NAMALWA (cell line): ENCODE measurements at regions not wholly inside any gene's neighbourhood (a gene's known extent, or its start where the extent isn't known, plus 50 kb on each side); places are given as distances from the start of the nearest gene placed in this dataset.
"Not testable (repeated sequence)": the region's sequence is repeated elsewhere in the genome, so short reads cannot be mapped to it uniquely, and the experiment has no call there.

Experiments
- DNase-seq: peaks from one replicate; pipeline ENCODE4 v3.0.0-alpha.2; 2015; ENCODE audit warnings: low spot score

DNA sequence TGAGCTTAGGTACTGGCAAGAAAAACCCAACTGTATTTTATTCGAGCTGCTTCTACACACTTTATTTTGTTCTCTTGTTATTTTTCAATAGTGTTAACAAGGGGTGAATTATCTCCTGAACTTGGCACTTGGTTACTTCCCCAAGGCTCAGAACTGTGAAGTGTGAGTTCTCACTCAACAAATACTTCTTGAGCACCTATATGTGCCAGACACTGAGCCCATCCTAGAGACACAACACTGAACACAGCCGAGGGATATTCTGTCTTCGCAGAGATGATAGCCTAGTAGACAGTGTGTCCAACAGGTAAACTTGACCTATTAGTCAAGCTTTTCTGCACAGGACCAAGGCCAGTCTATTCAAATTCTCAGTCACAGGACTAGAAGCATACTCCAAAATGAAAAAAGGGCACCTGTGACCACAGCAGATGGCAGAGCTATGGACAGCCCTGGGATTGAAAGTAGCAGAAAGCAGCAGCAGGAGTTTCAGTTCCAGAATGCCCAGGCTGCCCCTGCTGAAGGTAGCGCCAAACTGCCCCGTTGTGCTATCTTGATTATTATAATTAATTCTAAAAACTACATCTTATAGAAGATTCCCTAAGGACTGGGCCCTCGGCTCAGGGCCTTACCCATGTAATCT, 77.8 kb upstream of the TAB2 start:
- no peak for DNase-seq

DNA sequence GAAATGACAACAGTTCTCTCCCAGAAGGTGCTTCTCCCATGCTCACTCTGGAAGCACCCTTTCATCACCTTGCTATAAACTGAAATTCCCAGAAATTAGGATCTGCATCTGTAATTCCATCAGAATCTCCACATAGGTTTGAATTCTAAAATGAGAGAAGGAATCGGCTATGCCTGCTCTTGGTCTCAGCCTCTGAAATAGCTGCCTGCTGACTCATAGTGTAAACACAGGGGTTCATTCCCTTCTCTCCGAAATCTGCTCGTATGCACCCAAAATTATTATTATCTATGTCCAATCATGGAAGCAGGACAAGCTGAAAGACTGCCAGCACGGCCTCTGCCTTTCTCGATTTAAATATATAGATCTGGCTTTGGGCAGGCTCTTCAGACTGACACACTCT, 74.6 kb upstream of the TAB2 start:
- DNase-seq: no peak

DNA sequence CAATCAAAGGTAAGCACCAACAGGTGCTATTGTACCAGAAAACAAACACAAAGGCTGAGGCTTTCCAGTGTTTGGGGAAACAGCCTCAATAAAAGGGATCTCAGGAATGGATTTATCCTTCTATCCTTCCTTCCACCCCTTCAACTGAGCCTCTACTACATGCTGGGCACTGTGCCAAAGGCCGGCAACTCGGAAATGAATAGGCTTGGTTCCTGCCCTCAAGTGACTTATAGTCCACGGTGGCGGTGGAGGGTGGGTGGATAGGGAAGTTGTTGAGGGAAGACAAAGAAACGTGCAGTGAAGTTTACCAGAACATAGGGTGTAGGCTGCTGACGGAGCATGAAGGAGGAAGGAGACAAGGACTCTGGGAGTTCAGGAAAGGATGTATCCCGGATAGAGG, 73.4 kb upstream of the TAB2 start:
- DNase-seq: no peak

DNA sequence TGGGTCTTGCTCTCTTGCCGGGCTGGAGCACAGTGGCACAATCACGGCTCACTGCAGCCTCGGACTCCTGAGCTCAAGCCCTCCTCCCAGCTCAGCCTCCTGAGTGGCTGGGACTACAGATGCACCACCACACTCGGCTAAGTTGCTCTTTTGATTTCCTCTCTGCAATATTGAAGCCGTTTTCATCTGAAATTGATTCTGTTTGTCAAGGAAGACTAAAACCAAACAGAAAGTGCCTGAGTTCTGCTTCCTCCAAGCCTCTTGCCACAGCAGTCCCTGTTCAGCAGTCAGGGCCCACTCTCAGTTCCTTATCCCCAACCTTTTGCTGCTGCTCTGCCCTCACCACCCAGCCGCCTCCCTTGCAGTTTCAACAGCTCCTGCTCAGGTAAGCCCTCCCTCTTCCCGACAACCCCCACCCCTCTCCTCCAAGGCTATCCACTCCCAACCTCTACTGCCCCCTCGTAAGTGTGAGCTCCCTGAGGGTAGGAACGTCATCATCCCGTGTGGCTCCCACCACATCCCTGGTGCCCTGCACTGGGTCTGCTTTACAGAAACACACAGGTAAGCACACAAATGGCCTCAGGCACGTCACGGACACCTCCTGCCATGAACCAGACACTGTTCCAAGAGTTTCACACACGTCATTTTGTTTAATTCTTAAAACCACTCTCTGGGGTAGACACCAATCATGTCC, 70.7 kb upstream of the TAB2 start:
- no peak for DNase-seq

DNA sequence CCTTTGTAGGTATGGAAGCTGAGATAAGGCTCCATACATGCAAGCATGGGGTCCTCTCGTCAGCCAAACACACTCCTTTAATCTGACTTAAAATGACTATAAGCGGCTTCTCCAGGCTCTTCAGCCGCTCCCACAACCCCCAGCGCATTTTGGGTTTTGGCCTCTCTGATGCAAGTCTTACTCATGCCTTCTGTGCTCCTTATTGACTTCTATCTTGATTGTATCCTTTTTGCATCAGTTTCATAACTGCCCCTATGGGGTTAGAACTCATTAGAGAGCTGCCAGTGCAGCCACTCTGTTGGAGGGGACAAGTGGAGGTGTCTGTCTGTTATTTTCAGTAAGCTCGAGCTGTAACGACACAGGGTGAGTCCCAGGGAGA, 70.1 kb upstream of the TAB2 start:
- no peak for DNase-seq

DNA sequence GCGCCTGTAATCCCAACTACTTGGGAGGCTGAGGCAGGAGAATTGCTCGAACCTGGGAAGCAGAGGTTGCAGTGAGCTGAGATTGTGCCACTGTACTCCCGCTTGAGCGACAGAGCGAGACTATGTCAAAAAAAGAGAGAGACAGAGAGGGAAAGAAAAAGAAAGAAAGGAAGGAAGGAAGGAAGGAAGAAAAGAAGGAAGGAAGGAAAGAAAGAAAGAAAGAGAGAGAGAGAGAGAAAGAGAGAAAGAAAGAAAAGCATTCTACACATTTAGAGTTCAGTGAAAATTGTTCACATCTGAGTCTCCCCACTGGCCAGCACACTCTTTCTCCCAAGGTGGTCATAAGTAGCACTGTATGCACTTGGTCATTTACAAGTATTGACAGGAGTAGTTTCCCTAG, 69.2 kb upstream of the TAB2 start:
- DNase-seq: not testable (repeated sequence)

DNA sequence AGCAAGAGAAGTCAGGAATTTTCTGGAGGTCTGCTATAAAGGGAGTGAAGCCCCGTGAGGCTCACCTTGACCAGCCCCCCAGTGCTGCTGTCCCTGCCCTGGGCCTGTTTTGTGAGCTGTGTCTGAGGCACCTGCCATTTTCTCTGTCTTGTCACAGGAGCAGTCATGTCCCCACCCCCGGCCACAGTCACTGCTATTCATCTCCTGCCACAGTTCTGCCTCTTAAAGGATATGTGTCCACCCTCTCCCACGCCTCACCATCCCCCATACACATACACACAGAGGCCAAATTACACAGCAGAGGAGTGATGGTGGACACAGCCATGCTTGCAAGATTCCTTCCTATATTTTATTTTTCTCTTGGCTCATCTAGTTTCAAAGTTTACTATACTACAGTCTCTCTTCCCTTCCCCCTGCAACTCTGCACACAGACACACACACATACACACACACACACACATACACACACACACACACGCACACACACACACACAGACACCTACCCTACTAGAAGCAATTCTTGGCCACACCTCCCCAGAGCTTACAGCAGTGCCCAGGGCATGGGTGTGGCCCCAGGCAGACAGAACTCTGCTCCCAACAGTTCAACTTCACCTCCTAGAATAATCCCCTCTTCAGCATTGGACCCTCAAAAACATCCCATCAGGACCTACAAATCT, 68.7 kb upstream of the TAB2 start:
- DNase-seq: no peak

DNA sequence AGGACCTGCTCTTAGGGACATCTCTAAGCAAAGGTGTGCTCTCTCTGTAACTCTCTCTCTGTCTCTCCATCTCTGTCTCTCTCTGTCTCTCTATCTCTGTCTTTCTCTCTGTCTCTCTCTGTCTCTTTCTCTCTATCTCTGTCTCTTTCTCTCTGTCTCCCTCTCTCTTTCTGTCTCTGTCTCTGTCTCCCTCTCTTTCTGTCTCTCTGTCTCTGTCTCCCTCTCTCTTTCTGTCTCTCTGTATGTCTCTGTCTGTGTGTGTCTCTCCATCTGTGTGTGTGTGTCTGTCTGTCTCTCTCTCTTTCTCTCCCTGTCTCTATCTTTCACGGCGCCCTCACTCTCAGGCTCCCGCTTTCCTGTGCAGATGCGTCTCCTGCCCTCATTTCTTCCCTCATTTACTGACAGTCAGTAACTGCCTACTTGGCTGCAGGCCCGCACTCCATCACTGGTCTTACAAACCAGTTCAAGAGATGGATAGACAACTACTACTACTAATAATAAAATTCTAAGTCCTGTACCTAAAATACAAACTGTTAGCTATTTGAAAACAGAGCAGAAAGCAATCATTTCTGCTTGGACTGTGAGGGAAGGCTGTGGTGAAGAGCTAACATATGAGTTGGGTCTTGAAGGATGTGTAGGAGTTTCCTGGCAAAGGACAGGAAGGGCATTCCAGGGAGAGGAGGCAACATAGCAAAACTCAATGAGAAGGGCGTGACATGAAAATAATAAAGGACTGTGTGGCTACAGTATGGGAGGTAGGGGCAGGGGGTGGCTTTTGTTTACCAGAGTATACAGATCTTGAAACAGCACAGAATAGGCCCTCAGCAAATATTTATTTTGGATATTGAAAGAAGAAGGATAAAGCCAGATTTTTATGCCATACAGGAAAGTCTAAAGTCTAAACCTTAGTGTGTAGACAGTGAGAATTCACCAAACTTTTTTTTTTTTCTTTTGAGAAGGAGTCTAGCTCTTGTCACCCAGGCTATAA, 67.8 kb upstream of the TAB2 start:
- no peak for DNase-seq

DNA sequence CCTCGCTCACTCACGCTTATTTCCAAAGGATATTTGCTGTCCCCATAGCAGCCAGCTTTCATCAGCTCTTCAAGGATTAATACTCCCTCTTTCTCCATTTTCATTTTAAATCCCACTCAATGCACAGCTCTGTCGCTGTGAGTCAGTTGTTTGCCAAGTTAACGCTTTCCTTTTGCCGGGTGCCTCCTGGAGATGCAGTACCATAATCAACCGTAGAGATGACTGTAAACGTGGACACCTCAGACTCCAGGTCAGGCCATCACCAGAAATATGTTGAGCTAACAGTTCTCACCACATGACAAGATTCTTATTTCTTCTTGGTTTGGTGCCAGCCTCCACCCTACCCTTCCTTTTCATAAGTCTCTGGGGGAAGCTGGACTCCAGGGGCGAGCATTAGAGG, 66.6 kb upstream of the TAB2 start:
- DNase-seq: no peak

DNA sequence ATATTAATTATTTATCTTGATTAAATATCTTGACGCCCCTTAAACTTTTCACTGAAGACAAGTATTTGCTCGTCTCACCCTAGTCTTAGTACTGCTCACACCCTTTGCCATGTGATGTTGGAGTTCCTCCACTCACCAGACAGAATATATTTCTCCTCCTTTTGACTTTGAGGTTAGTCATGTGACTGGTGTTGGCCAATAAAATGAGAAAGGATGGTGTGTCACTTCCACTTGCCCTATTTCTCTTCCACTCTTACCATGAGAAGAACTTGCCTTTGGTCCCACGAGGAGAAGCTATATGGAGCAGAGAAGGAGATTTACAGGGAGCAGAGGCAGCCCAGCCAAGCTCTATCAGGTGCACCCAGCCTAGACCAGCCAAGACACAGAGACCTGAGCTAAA, 64.9 kb upstream of the TAB2 start:
- DNase-seq: no peak

DNA sequence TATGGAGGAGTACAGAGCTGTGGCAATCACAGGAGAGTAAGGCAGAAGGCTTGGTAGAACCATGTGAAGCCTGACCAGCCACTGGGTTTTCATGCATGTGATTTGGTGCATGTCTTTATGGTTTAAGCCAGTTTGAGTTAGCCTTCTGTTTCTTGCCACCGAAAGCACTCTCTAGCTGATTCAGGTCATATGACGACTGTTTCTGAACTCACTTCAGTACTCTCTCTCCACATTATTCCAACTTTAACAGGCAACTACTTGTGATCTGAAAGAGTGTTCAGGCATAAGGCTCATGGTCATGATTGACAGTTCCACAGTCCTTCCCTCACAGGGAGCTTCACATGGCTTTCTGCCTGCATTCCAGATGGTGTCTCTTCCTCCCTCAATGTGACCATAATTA, 63.3 kb upstream of the TAB2 start:
- no peak for DNase-seq

DNA sequence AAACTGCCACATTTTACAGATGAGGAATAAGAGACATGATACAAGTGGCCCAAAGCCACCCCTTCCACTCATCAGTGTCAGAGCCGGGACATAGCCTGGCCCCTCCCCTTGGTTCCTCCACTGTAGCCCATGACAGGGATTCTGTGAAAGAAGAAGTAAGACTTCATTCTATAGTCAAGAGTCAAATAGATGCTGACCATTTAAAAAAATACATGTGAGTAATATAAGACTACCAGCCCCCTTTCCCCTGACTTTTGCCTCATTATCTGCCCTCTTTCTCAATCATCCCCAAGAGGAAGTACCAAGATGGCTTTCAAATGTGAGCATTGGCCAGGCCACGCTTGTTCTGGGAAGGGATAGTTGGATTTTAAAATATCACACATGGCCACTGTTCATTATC, 57.8 kb upstream of the TAB2 start:
- no peak for DNase-seq

DNA sequence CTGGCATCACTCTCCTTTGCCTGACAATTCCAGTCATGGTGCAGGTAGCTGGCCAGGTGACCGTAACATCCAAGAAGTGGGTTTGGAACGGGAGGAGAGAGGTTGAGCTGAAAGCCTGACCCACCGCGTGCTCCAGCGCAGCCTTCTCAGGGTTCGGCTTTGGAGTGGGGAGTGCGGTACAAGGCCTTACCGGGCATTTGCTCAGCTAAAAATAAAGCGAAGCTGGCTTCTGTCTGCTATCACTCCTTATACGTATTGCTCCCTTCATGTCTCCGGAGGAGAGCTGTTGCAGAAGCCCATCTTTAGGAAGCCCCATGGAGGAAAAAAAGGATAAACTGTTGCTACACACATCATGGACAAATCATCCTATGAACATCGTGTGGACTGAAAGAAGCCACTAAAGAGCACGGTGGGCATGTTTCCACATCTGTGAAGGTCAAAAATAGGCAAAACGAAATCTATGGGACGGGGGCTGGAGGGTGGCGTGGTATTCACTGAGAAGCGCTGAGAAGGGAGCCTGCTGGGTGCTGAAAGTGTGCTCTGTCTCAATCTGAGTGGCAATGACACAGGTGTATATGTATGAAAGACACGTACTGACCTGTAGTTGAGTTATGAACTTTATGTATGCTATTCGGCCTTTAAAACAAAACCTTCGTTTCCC, 57.2 kb upstream of the TAB2 start:
- no peak for DNase-seq

DNA sequence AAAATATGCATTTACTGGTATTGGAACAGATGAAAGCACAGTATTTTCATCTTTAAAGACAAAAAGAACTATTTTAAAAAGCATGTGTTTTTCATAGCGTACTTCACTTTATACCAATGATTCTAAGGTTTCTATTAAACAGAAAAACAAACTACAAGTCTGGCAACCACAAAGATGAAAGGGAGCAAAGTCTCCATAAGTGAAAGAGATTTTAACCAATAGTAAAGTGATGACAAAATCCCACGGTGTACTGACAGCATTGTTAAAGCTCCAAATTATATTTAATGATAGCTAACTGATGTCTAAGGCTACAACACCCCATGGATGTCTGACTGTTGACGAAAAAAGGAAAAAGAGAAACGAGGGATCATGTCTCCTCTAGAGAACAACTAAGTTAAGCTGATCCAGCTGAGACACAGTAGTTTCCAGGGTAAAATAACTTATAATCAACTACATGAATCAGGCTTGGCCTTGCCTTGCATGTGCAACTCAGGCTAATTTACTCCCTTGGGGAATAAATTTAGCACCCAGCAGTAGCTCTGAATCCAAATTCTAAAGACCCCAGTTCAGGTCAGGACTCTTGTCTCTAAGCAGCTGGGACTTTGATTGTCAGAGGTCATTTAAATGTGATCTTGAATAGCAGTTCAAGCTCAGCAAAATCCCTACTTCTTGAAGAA, 56.0 kb upstream of the TAB2 start:
- DNase-seq: no peak

DNA sequence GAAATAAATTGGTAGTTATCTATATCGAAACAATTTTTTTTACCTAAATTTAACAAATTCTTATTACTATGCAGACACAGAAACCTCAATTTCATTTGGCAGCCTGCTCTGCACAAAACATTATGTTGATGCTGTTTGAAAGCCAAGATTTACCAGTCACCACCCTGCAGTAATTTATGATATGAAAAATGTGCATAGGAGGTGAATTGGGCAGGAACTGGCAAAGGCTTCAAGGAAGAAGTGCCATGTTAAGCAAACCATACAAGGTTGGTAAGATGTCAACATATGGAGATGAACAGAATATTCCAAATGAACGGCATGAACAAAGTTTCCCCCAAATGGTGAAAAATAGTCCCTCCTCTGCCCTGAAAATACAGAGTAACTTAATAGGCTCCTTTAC, 54.2 kb upstream of the TAB2 start:
- no peak for DNase-seq

DNA sequence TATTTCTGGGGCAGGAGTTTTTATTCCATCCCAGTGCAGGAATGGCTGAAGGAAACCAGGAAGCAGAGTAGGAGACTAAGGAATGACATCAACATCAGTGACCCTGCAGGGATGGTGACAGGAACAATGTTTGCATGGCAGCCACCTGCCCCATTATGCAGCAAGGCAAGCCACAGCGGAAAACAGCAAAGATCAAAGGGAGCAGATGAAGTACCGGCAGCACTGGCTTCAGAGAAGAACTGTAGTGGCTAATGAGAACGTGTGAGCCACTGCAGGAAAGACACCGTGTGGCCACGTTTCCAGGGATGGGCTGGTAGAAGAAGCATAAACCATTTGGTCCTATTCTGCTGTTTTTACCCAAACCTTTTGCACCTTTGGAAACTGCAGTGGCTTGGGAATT, 52.9 kb upstream of the TAB2 start:
- no peak for DNase-seq

DNA sequence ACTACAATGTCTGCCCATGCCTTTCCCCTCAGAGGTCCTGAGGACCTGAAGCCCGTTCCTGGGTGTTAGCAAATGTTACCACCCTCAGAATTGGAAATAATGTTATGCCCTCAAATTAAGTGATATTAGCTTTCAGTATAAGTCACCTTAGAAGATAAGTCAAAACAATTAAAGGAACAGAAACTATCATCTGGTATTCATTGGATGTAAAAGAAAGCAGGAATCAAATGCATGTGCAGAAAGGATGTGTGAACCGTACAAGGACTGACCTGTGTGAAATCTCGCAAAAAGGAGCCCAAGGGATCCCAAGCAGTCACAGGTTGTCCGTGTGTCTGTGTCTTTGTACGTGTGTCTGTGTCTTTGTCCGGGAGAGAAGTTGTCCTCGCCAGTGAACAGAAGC, 51.6 kb upstream of the TAB2 start:
- no peak for DNase-seq

DNA sequence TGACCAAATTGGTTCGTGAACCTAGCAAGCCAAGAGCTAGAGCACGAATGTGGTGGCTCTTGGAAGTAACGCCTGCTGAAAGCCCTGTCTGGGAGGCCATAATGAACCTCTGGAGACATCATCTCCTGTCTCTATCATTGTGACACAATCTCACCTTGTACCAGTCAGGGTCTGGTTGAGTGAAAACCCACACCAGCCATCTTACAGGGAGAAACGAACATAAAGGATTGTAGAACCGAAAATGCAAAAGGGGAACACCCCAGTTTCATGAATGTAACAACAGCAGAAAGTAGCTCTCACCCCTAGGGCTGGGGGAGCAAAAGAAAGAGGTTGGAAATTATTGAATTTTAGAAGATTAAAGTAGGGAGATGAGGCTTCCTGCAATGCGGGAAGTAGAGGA, 50.9 kb upstream of the TAB2 start:
- DNase-seq: peak; percentile 11

DNA sequence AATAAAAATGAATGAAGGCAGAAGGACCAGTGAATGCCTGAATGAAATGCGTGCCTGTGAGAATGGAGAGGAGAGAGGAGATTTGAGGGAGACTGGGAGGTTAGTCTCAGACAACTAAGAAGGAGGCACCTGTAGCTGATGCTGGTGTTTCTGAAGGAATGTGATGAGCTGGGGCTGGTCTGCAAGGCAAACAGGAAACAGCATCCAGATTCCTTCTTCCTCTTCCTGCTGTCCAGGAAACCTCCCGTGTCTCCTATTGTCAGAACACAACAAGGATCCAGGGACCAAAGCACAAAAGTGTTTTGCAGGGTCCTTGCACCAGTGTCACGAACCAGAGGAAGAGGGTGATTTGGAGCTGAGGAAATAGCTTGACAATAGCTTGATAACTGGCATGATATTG, 50.4 kb upstream of the TAB2 start:
- DNase-seq: no peak

DNA sequence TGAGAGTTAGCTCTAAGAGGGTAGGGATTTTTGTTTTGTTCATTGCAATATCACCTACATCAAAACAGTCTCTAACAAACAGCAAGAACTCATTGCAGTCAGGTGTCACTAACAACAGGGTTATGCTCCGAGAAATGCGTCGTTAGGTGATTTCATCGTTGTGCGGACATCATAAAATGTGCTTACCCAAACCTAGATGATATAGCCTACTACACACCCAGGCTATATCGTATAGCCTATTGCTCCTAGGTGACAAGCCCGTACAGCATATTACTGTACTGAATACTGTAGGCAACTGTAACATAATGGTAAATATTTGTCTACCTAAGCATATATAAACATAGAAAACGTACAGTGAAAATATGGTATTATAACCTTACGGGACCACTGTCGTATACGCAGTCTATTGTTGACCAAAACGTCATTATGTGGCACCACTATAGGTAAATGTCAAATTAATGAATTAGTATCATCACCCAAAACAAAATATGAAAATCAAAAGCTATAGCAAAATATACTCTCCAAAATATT, 49.9 kb upstream of the TAB2 start:
- no peak for DNase-seq
